DOHH2 (cell line): ENCODE measurements at regions not wholly inside any gene's neighbourhood (a gene's known extent, or its start where the extent isn't known, plus 50 kb on each side); places are given as distances from the start of the nearest gene placed in this dataset.

ENCODE experiments used
- H3F3A ChIP-seq: fragments of 200-600 bp; sonication (generic), shearing (Covaris generic); 2 replicates; pipeline ENCODE4 v1.6.0; 2016; ENCODE audit warnings: antibody characterized with exemption, mild to moderate bottlenecking; ENCODE audit not compliant: control insufficient read depth, insufficient read depth
- H3K27ac ChIP-seq: fragments of 200-600 bp; sonication (generic); 2 replicates; pipeline ENCODE4 v1.5.1; 2014; ENCODE audit warnings: low read depth, mild to moderate bottlenecking, low read length, moderate library complexity
- H3K27me3 ChIP-seq: fragments of 200-600 bp; sonication (generic); 2 replicates; pipeline ENCODE4 v1.6.1; 2014; ENCODE audit warnings: mild to moderate bottlenecking, low read length, mixed read lengths; ENCODE audit not compliant: control insufficient read depth
- H3K36me3 ChIP-seq: fragments of 200-600 bp; sonication (generic); 2 replicates; pipeline ENCODE4 v1.6.1; 2014; ENCODE audit warnings: mild to moderate bottlenecking, low read length, moderate library complexity, mixed read lengths; ENCODE audit not compliant: control insufficient read depth
- H3K4me1 ChIP-seq: fragments of 200-600 bp; sonication (generic); 2 replicates; pipeline ENCODE4 v1.6.1; 2014; ENCODE audit warnings: mild to moderate bottlenecking, low read length, mixed read lengths; ENCODE audit not compliant: control insufficient read depth
- H3K4me2 ChIP-seq: fragments of 200-600 bp; sonication (generic); 2 replicates; pipeline ENCODE4 v1.6.0; 2014; ENCODE audit warnings: mild to moderate bottlenecking, low read length, moderate library complexity
- H3K4me3 ChIP-seq: fragments of 200-600 bp; sonication (generic); 2 replicates; pipeline ENCODE4 v1.5.1; 2014; ENCODE audit warnings: mild to moderate bottlenecking, low read length, mixed read lengths
- H3K79me2 ChIP-seq: fragments of 200-600 bp; sonication (generic); 2 replicates; pipeline ENCODE4 v1.6.1; 2014; ENCODE audit warnings: mild to moderate bottlenecking, low read length, mixed read lengths; ENCODE audit not compliant: control insufficient read depth
- H3K9me2 ChIP-seq: fragments of 200-600 bp; sonication (generic); replicated peaks from 2 replicates; pipeline ENCODE4 v1.6.1; 2014; ENCODE audit warnings: mild to moderate bottlenecking, low read length, mixed read lengths; ENCODE audit not compliant: control insufficient read depth
- H3K9me3 ChIP-seq: fragments of 200-600 bp; sonication (generic); 2 replicates; pipeline ENCODE4 v1.6.1; 2014; ENCODE audit warnings: antibody characterized with exemption, low read length, mixed read lengths; ENCODE audit not compliant: control insufficient read depth, insufficient read depth
- H4K20me1 ChIP-seq: fragments of 200-600 bp; sonication (generic); 2 replicates; pipeline ENCODE4 v1.6.0; 2014; ENCODE audit warnings: low read depth, mild to moderate bottlenecking, antibody characterized with exemption, low read length, moderate library complexity; ENCODE audit not compliant: control insufficient read depth, insufficient read depth
- EZH2phosphoT487 ChIP-seq: fragments of 200-600 bp; sonication (generic); IDR thresholded peaks from 2 replicates; pipeline ENCODE4 v1.6.1; 2017; ENCODE audit warnings: borderline replicate concordance, mild to moderate bottlenecking, antibody characterized with exemption, low read length, moderate library complexity, mixed read lengths
- TF ChIP-seq, protein P1 (sequence below): fragments of 200-600 bp; sonication (generic); IDR thresholded peaks from one replicate; pipeline ENCODE4 v1.5.1; 2014; ENCODE audit warnings: antibody characterized with exemption, mild to moderate bottlenecking, low read depth, low read length; ENCODE audit not compliant: poor library complexity, severe bottlenecking

DNA sequence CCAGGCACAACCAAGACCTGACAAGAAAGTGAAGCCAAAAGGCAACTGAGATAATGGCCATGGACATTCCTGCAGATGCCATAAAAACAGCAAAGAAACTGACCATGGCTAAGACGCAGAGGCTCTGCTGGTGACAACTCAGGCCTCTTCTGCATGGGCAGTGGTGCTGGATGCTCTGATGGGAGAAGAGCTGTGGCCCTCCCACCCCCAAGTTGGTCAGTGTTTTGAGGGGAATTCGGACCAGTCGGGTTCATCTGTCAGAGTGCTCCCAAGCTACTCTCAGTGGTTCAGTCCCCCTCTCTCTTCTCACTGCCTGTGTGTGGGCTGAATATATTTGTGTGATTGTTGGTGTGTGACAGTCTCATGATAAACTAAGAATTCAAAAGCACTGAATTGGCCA lies 79.0 kb upstream of the GPR26 start:
- no peaks in the 10 kb centered on the region for H3K4me1 ChIP-seq
- no peak overlapping the region for H3K27ac ChIP-seq
- no peaks in the 10 kb centered on the region for H3F3A ChIP-seq
- H4K20me1 ChIP-seq, result no peaks in the 10 kb centered on the region
- no peaks in the 10 kb centered on the region for H3K79me2 ChIP-seq
- H3K9me3 ChIP-seq, result no peaks in the 10 kb centered on the region
- no peaks in the 10 kb centered on the region for H3K9me2 ChIP-seq
- no peak overlapping the region for H3K4me3 ChIP-seq
- no peak for TF ChIP-seq EZH2phosphoT487
- TF ChIP-seq, protein P1, sequence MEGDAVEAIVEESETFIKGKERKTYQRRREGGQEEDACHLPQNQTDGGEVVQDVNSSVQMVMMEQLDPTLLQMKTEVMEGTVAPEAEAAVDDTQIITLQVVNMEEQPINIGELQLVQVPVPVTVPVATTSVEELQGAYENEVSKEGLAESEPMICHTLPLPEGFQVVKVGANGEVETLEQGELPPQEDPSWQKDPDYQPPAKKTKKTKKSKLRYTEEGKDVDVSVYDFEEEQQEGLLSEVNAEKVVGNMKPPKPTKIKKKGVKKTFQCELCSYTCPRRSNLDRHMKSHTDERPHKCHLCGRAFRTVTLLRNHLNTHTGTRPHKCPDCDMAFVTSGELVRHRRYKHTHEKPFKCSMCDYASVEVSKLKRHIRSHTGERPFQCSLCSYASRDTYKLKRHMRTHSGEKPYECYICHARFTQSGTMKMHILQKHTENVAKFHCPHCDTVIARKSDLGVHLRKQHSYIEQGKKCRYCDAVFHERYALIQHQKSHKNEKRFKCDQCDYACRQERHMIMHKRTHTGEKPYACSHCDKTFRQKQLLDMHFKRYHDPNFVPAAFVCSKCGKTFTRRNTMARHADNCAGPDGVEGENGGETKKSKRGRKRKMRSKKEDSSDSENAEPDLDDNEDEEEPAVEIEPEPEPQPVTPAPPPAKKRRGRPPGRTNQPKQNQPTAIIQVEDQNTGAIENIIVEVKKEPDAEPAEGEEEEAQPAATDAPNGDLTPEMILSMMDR, result no peak
- peaks cover 27% of the 10 kb centered on the region for H3K27me3 ChIP-seq
- H3K36me3 ChIP-seq, result no peaks in the 10 kb centered on the region
- H3K4me2 ChIP-seq, result no peak overlapping the region

DNA sequence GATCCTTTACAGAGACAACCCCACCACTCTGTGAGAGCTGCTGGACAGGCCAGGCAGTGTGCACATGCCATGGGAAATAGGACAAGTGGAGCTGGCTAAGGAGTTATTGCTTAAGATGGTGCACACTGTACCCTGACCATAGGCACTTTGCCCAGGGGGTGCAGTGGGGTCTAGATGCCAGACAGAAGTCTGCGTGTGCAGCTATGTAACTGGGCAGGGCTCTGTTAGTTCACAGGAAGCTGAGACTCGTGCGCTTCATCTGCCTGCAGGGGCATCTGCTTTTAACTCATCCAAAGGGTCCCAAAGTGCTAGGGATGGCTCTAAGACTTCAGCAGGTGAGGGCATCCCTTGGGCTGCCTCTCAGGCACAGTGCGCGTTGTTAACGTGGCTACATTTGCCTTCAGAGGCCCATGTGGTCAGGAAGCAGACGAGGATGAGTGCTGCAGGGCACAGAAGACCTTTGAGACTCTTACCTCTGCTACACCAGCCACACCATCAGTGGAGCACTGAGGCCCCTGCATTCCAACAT lies 77.7 kb upstream of the GPR26 start:
- TF ChIP-seq, protein P1, result no peak
- TF ChIP-seq EZH2phosphoT487, result no peak
- H3K36me3 ChIP-seq, result no peaks in the 10 kb centered on the region
- no peak overlapping the region for H3K4me3 ChIP-seq

DNA sequence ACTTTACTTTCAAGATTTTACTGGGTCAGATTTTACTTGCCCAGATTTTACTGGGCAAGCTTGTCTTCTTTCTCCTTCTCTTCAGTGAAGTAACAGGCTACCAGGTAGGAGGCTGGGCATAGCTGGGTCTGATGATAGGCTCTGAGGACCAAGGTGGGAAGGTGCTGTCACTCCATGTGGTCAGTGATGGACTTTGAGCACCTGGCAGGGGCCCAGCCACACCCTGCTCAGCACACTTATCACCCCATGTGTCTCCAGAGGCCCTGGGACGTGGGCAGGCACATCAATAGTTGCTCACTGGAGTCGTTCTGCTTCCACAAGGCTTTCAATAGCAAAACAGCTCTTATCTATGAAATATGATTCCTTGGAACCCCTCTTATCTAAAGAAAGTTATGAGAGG lies 70.5 kb upstream of the GPR26 start:
- no peaks in the 10 kb centered on the region for H3K9me3 ChIP-seq
- H3F3A ChIP-seq, result no peaks in the 10 kb centered on the region
- H3K79me2 ChIP-seq, result no peaks in the 10 kb centered on the region
- no peaks in the 10 kb centered on the region for H3K36me3 ChIP-seq
- H3K4me2 ChIP-seq, result no peak overlapping the region
- no peaks in the 10 kb centered on the region for H3K9me2 ChIP-seq
- no peaks in the 10 kb centered on the region for H3K4me1 ChIP-seq
- H3K27me3 ChIP-seq, result peaks cover under 1% of the 10 kb centered on the region; the same call in 1 of the 2 replicates
- no peak overlapping the region for H3K27ac ChIP-seq
- TF ChIP-seq, protein P1, result no peak
- TF ChIP-seq EZH2phosphoT487, result no peak
- H3K4me3 ChIP-seq, result no peak overlapping the region
- H4K20me1 ChIP-seq, result no peaks in the 10 kb centered on the region

More for the DNA sequence above, 77.7 kb upstream of the GPR26 start:
- no peak overlapping the region for H3K27ac ChIP-seq
- H3K9me2 ChIP-seq, result no peaks in the 10 kb centered on the region
- H3K4me1 ChIP-seq, result no peaks in the 10 kb centered on the region
- H3K9me3 ChIP-seq, result no peaks in the 10 kb centered on the region
- peaks cover 18% of the 10 kb centered on the region for H3K27me3 ChIP-seq
- no peaks in the 10 kb centered on the region for H3F3A ChIP-seq
- no peak overlapping the region for H3K4me2 ChIP-seq
- H4K20me1 ChIP-seq, result no peaks in the 10 kb centered on the region
- no peaks in the 10 kb centered on the region for H3K79me2 ChIP-seq
